GM11168 (cell line): ENCODE measurements at regions not wholly inside any gene's neighbourhood (a gene's known extent, or its start where the extent isn't known, plus 50 kb on each side); places are given as distances from the start of the nearest gene placed in this dataset.
"Not testable (repeated sequence)": the region's sequence is repeated elsewhere in the genome, so short reads cannot be mapped to it uniquely, and the experiment has no call there.

Source experiments
- in situ Hi-C: fragments of 300-500 bp; cut with MboI; formaldehyde crosslinking; loops from one replicate; pipeline ENCODE4 v1.12.0; 2022; ENCODE audit warnings: low sequenced_read_pairs; ENCODE audit not compliant: unreplicated experiment

- in situ Hi-C loops: no loop called here
These were observed 210.0 kb downstream of the RASSF9 start for GRCh38 chr12:85626001-85626783.

GRCh38 chr12:85626784-85627171, 209.4 kb downstream of the RASSF9 start:
- in situ Hi-C loops: no loop called here

GRCh38 chr12:85627584-85627983, 208.6 kb downstream of the RASSF9 start:
- in situ Hi-C loops: no loop called here

- in situ Hi-C loops: not testable (repeated sequence)
These were observed 207.6 kb downstream of the RASSF9 start for GRCh38 chr12:85628562-85628961.

- in situ Hi-C loops: no loop called here
These were observed 205.4 kb downstream of the RASSF9 start for GRCh38 chr12:85630851-85631250.

- in situ Hi-C loops: no loop called here
These were observed 203.8 kb downstream of the RASSF9 start for GRCh38 chr12:85632390-85632789.

GRCh38 chr12:85633491-85633890, 202.7 kb downstream of the RASSF9 start:
- in situ Hi-C loops: no loop called here

GRCh38 chr12:85639834-85640233, 196.4 kb downstream of the RASSF9 start:
- in situ Hi-C loops: no loop called here

- in situ Hi-C loops: no loop called here
These were observed 194.4 kb downstream of the RASSF9 start for GRCh38 chr12:85641796-85642195.

- in situ Hi-C loops: no loop called here
These were observed 193.9 kb downstream of the RASSF9 start for GRCh38 chr12:85642288-85642687.

- in situ Hi-C loops: no loop called here
These were observed 193.4 kb downstream of the RASSF9 start for GRCh38 chr12:85642808-85643207.

GRCh38 chr12:85644508-85644907, 191.7 kb downstream of the RASSF9 start:
- in situ Hi-C loops: no loop called here

GRCh38 chr12:85653731-85654455, 182.3 kb downstream of the RASSF9 start:
- in situ Hi-C loops: no loop called here

GRCh38 chr12:85654456-85654840, 181.8 kb downstream of the RASSF9 start:
- in situ Hi-C loops: no loop called here

- in situ Hi-C loops: no loop called here
These were observed 179.6 kb downstream of the RASSF9 start for GRCh38 chr12:85656561-85656960.

- in situ Hi-C loops: no loop called here
These were observed 179.0 kb downstream of the RASSF9 start for GRCh38 chr12:85657251-85657650.

GRCh38 chr12:85657836-85658630, 178.2 kb downstream of the RASSF9 start:
- in situ Hi-C loops: no loop called here

GRCh38 chr12:85659754-85660530, 176.3 kb downstream of the RASSF9 start:
- in situ Hi-C loops: no loop called here

GRCh38 chr12:85661461-85662206, 174.6 kb downstream of the RASSF9 start:
- in situ Hi-C loops: no loop called here
